Heart left ventricle (tissue), 16 donors: ENCODE measurements at regions not wholly inside any gene's neighbourhood (a gene's known extent, or its start where the extent isn't known, plus 50 kb on each side); places are given as distances from the start of the nearest gene placed in this dataset.

Experiments used
- ATAC-seq, 4 donors: fragments of 200-7000 bp; cut with Tn5 transposase; one replicate each; pipeline ENCODE4 v1.9.1; 2020 to 2022; ENCODE audit warnings: moderate library complexity in 4 of 4, mild to moderate bottlenecking in 3 of 4, moderate number of reproducible peaks in 1 of 4
- DNase-seq, 5 donors: peaks; one replicate each; pipeline ENCODE4 v3.0.0-alpha.2; 2020
- H3K27ac ChIP-seq, 12 donors: fragments of 200-600 bp; sonication (generic) in 4 of 12; one replicate each; pipeline versions ENCODE4 v1.5.0 to v1.8.0; 2016 to 2022; ENCODE audit warnings: mild to moderate bottlenecking in 2 of 12
- H3K27me3 ChIP-seq, 9 donors: fragments of 200-600 bp; sonication (generic) in 2 of 9; one replicate each; pipeline versions ENCODE4 v1.5.1 to v1.8.0; 2016 to 2022; ENCODE audit warnings: mild to moderate bottlenecking in 3 of 9
- H3K36me3 ChIP-seq, 9 donors: fragments of 200-600 bp; sonication (generic) in 2 of 9; one replicate each; pipeline versions ENCODE4 v1.5.0 to v1.8.0; 2018 to 2022; ENCODE audit warnings: mild to moderate bottlenecking in 2 of 9
- H3K4me1 ChIP-seq, 12 donors: fragments of 200-600 bp; sonication (generic) in 4 of 12; one replicate each; pipeline versions ENCODE4 v1.5.0 to v1.8.0; 2016 to 2022; ENCODE audit warnings: mild to moderate bottlenecking in 3 of 12
- H3K4me3 ChIP-seq, 12 donors: fragments of 200-600 bp; sonication (generic) in 4 of 12; one replicate each; pipeline versions ENCODE4 v1.5.0 to v1.8.0; 2017 to 2022; ENCODE audit warnings: mild to moderate bottlenecking in 9 of 12, moderate library complexity in 4 of 12
- H3K9me3 ChIP-seq, 12 donors: fragments of 200-600 bp; sonication (generic) in 4 of 12; one replicate each; pipeline versions ENCODE4 v1.5.0 to v1.8.0; 2016 to 2022; ENCODE audit warnings: mild to moderate bottlenecking in 1 of 12
- POLR2A ChIP-seq, 2 donors: fragments of 450-650 bp; IDR thresholded peaks; one replicate each; pipeline ENCODE4 v1.6.1; 2017; ENCODE audit warnings: antibody characterized with exemption in 2 of 2, mild to moderate bottlenecking in 2 of 2, moderate library complexity in 2 of 2
- WGBS, 4 donors: extraction: QIAGEN DNeasy Blood & Tissue Kit in 2 of 4; methylation state at CpG; one replicate each; pipeline versions ENCODE4 v1.1.5 to v1.1.7; 2013 to 2018; 5-methylcytosine and 5-hydroxymethylcytosine counted together
- intact Hi-C, 10 donors: fragments of 100-400 bp; cut with DNase I; formaldehyde crosslinking; loops; one replicate each; pipeline versions ENCODE4 v1.11.1 to v1.14.2; 2022
- TF ChIP-seq, protein P1 (sequence below), 12 donors: fragments of 200-600 bp; sonication (generic) in 4 of 12; IDR thresholded peaks; one replicate each; pipeline versions ENCODE4 v1.5.0 to v1.8.0; 2018 to 2022; ENCODE audit warnings: antibody characterized with exemption in 12 of 12, mild to moderate bottlenecking in 5 of 12
- donor health status: ischemic (EF 13 %, LVEDD 7.1; RV severe dilation, severe dysfunction).
- donor health status: healthy with polysubstance abuse.
- donor health status: DM: no; HTN: yes; CAD: no.
- donor health status: DM: no; HTN: no; CAD: no.
- donor health status: ischemic (EF 25% LVEDD 6.9; RV normal size, moderate dysfunction).
- donor health status: ischemic (EF 25% LVEDD 5.7; RV mildly dilated, moderate dysfunction).
- donor health status: healthy.
- donor health status: DM: yes; HTN: yes; CAD: no.
- donor health status: ischemic (EF 35%, LVEDD 5.7; RV mildly dilated, moderate dysfunction).
- donor health status: nonischemic (EF 11% LVEDD 7.7; RV severe dilation, severe dysfunction).
- donor health status: DM: yes; HTN: yes; CAD: no.
- donor health status: PGD.
- donor health status: ischemic (EF 29% LVEDD 5.4; RV normal size, mild dysfunction).
- donor health status: nonischemic (EF 23%, LVEDD 6.1; RV moderate dilation, normal function).

DNA sequence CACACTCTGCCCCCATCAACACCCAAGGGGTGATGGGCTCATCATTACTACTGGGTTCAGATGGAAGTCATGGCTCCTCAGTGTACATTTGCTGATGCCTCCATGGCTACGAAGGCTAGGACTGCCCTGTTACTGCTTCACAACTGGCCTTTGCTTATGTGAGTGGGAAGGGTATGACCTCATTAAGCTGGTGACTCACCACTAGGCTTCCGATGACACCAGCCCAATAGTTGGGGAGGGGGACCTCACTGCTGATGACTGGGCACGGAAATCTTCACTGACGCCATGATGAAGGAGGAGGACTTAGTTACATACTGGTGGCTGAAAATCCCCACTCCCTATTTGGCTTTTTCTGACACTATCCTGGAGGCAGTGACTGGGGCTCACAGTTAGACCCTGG lies 263.2 kb downstream of the CMPK2 start:
- Histone ChIP-seq H3K27me3 (peaks cover 0 to 6% (median 0%) of the 10 kb centered on the region in 9 donors), H3K9me3 (no peaks in the 10 kb centered on the region), H3K36me3 (no peaks in the 10 kb centered on the region), H3K4me1 (no peaks in the 10 kb centered on the region), H3K4me3 (no peak overlapping the region), H3K27ac (no peak overlapping the region)
- ATAC-seq (no peak), DNase-seq (no peak)
- TF ChIP-seq, protein P1, sequence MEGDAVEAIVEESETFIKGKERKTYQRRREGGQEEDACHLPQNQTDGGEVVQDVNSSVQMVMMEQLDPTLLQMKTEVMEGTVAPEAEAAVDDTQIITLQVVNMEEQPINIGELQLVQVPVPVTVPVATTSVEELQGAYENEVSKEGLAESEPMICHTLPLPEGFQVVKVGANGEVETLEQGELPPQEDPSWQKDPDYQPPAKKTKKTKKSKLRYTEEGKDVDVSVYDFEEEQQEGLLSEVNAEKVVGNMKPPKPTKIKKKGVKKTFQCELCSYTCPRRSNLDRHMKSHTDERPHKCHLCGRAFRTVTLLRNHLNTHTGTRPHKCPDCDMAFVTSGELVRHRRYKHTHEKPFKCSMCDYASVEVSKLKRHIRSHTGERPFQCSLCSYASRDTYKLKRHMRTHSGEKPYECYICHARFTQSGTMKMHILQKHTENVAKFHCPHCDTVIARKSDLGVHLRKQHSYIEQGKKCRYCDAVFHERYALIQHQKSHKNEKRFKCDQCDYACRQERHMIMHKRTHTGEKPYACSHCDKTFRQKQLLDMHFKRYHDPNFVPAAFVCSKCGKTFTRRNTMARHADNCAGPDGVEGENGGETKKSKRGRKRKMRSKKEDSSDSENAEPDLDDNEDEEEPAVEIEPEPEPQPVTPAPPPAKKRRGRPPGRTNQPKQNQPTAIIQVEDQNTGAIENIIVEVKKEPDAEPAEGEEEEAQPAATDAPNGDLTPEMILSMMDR (IDR thresholded peaks at IDR 0.05): no peak
- no peak for TF ChIP-seq POLR2A (IDR thresholded peaks at IDR 0.05)
- intact Hi-C loops: no loop called here
- WGBS, 4 donors: 87 to 95% (median 92%) methylated on average over 4 of the region's 4 CpGs

DNA sequence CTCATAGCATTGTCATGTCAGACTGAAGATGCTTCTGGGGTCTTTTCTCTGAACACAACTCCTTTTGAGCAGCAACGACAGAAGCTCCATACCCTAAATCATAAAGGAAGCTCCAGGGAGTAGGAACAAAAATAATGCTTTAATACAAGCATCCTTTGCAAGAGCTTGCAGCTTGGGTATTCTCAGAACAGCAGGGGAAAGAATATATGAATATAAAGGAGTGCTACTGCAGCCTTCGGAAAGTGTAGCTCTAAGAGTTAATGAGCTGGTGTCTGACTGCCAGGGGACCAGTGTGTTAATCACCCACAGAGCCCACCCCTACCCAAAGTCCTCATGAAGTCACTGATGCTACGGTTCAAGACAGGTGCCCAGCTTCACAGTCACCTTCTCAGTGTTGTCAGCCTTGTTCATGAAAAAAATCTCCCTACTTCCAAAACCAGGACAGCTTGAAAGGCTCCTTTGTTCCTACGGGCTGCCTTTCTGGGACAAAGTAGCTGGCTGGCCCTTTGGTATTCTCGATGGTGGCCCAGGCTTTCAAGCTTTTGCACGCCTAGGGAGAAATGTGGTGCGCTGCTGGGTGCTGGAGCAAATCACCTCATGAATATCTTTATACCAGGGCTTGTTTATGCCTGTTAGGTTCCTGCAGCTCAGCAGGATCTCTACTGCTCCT lies 259.7 kb downstream of the CMPK2 start:
- Histone ChIP-seq H3K4me1 (no peaks in the 10 kb centered on the region), H3K27me3 (peaks cover 0 to under 1% (median 0%) of the 10 kb centered on the region in 9 donors), H3K27ac (no peak overlapping the region), H3K4me3 (no peak overlapping the region), H3K9me3 (peaks cover 0 to 3% (median 0%) of the 10 kb centered on the region in 12 donors), H3K36me3 (no peaks in the 10 kb centered on the region)
- ATAC-seq: no peak
- TF ChIP-seq POLR2A (IDR thresholded peaks at IDR 0.05): no peak
- TF ChIP-seq, protein P1 (IDR thresholded peaks at IDR 0.05): no peak
- 60 to 64% (median 62%) methylated on average over 7 of the region's 7 CpGs for WGBS, 4 donors
- intact Hi-C loops: no loop called here
- no peak for DNase-seq

DNA sequence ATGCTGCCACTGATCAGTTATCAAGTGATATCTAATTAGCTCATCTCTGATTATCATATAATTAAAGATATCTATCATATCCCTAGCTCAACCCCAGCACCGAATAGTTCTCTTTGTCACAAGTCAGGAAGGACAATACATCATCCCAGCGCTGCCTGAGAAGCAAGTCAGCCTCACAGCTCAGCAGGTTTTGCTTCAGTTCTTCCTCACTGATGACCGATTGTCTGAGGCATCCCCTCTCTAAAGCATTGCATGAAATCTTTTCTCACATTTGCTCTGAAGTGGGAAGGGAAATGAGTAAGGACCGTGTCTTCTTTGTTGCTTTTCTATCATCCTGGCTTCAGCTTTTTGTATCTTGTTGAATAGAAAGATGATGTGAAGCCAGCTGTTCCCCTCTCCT lies 247.9 kb downstream of the CMPK2 start:
- no peak overlapping the region for H3K27ac ChIP-seq
- peaks cover 0 to 9% (median 1%) of the 10 kb centered on the region in 12 donors for H3K9me3 ChIP-seq
- no peaks in the 10 kb centered on the region for H3K36me3 ChIP-seq
- H3K4me3 ChIP-seq: no peak overlapping the region
- no peak for DNase-seq
- no peak for TF ChIP-seq POLR2A (IDR thresholded peaks at IDR 0.05)
- TF ChIP-seq, protein P1 (IDR thresholded peaks at IDR 0.05): no peak
- intact Hi-C loops: no loop called here
- H3K4me1 ChIP-seq: no peaks in the 10 kb centered on the region
- H3K27me3 ChIP-seq: no peaks in the 10 kb centered on the region
- 79 to 85% (median 83%) methylated on average over 4 of the region's 4 CpGs for WGBS, 4 donors
- no peak for ATAC-seq

DNA sequence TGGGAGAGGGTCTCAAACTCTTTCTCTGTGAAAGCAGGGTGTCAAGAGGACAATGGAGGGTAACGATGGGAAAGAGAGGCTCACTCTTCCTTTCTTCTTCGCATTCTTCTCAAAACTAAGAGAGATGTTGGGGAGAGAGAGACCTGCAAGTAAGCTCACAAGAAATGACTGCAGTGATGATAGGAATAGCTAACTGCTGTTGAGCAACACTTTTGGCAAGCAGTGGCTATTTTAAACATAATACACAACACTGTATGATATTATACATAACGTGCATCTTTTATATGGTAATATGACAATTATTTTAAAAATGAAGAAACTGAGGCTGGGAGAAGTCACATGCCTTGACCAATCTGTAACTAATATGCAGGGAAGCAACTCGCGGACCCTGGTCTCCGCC lies 247.5 kb downstream of the CMPK2 start:
- TF ChIP-seq, protein P1 (IDR thresholded peaks at IDR 0.05): no peak
- TF ChIP-seq POLR2A (IDR thresholded peaks at IDR 0.05): no peak
- no peaks in the 10 kb centered on the region for H3K36me3 ChIP-seq
- no peaks in the 10 kb centered on the region for H3K27me3 ChIP-seq
- no peak overlapping the region for H3K4me3 ChIP-seq
- DNase-seq (no peak), ATAC-seq (no peak)
- whole genome bisulfite sequencing, 4 donors: 86 to 88% (median 87%) methylated on average over 6 of the region's 6 CpGs
- H3K27ac ChIP-seq: no peak overlapping the region
- H3K4me1 ChIP-seq: no peaks in the 10 kb centered on the region
- intact Hi-C loops: no loop called here
- peaks cover 0 to 5% (median 0%) of the 10 kb centered on the region in 12 donors for H3K9me3 ChIP-seq
